ENCODE measurements at regions not wholly inside any gene's neighbourhood (a gene's known extent, or its start where the extent isn't known, plus 50 kb on each side); places are given as distances from the start of the nearest gene placed in this dataset.

DNA sequence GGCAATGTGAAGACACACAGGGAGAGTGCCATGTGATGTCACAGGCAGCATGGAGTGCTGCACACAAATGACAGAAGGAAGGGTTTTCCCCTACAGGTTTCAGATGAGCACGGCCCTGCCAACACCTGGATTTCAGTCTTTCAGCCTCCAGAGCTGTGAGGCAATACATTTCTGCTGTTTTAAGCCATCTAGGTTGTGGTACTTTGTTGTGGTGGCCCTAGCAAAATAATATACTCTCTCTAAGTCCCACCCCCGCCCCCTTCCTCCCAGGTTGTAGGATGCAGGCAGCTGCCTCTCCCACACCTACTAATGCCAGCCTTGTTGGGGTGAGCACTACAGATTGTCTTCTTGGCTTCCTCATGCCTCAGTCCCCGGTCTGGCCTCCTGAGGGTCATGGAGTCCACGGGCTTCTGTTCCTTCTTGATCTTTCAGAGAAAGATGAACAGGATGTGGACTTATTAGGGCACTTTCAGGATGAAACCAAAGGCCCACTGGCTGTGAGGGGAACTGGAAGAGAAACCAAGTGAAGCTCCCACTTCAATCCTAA lies 180.0 kb downstream of the CD47 start:
- TF ChIP-seq, protein P1, sequence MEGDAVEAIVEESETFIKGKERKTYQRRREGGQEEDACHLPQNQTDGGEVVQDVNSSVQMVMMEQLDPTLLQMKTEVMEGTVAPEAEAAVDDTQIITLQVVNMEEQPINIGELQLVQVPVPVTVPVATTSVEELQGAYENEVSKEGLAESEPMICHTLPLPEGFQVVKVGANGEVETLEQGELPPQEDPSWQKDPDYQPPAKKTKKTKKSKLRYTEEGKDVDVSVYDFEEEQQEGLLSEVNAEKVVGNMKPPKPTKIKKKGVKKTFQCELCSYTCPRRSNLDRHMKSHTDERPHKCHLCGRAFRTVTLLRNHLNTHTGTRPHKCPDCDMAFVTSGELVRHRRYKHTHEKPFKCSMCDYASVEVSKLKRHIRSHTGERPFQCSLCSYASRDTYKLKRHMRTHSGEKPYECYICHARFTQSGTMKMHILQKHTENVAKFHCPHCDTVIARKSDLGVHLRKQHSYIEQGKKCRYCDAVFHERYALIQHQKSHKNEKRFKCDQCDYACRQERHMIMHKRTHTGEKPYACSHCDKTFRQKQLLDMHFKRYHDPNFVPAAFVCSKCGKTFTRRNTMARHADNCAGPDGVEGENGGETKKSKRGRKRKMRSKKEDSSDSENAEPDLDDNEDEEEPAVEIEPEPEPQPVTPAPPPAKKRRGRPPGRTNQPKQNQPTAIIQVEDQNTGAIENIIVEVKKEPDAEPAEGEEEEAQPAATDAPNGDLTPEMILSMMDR (IDR thresholded peaks at IDR 0.05), result no peak
- TF ChIP-seq POLR2A (IDR thresholded peaks at IDR 0.05), result no peak
